Spinal cord (tissue), 9 donors: ENCODE measurements at regions not wholly inside any gene's neighbourhood (a gene's known extent, or its start where the extent isn't known, plus 50 kb on each side); places are given as distances from the start of the nearest gene placed in this dataset.

Experiments used
- DNase-seq, 6 donors: peaks; one replicate each; pipeline versions ENCODE4 v3.0.0 to v3.0.0-alpha.2; 2013 to 2015; ENCODE audit warnings: low spot score in 6 of 6, low read depth in 4 of 6
- H3K27ac ChIP-seq: one replicate; pipeline ENCODE4 v1.5.1; 2013; ENCODE audit warnings: low read depth, low read length, control low read depth
- H3K27me3 ChIP-seq: one replicate; pipeline ENCODE4 v1.6.1; 2013; ENCODE audit warnings: low read length; ENCODE audit not compliant: control insufficient read depth, insufficient read depth
- H3K36me3 ChIP-seq: one replicate; pipeline ENCODE4 v1.6.1; 2013; ENCODE audit warnings: low read length; ENCODE audit not compliant: control insufficient read depth, insufficient read depth
- H3K4me1 ChIP-seq: one replicate; pipeline ENCODE4 v1.6.1; 2013; ENCODE audit warnings: low read length; ENCODE audit not compliant: control insufficient read depth, insufficient read depth
- H3K4me3 ChIP-seq: one replicate; pipeline ENCODE4 v1.5.1; 2013; ENCODE audit warnings: low read depth, low read length, control low read depth
- H3K9me3 ChIP-seq: one replicate; pipeline ENCODE4 v1.6.1; 2013; ENCODE audit warnings: low read length; ENCODE audit not compliant: control insufficient read depth, insufficient read depth
- WGBS: methylation state at CpG from one replicate; pipeline ENCODE4 v1.1.5; 2013; ENCODE audit warnings: missing lambda C conversion rate; ENCODE audit not compliant: insufficient coverage; 5-methylcytosine and 5-hydroxymethylcytosine counted together
- donor health status: healthy.

GRCh38 chr2:48112911-48113680 lies 201.4 kb upstream of the FOXN2 start:
- no peak for DNase-seq
- Histone ChIP-seq H3K36me3 (no peaks in the 10 kb centered on the region), H3K9me3 (no peaks in the 10 kb centered on the region), H3K27ac (no peak overlapping the region), H3K27me3 (no peaks in the 10 kb centered on the region), H3K4me1 (peaks cover 7% of the 10 kb centered on the region), H3K4me3 (no peak overlapping the region)
- 100% methylated on average over 2 of the region's 5 CpGs for WGBS

GRCh38 chr2:48113767-48114166 lies 200.7 kb upstream of the FOXN2 start:
- Histone ChIP-seq H3K36me3 (no peaks in the 10 kb centered on the region), H3K4me3 (no peak overlapping the region), H3K9me3 (no peaks in the 10 kb centered on the region), H3K27me3 (no peaks in the 10 kb centered on the region), H3K4me1 (peaks cover 7% of the 10 kb centered on the region), H3K27ac (no peak overlapping the region)
- no peak for DNase-seq
- WGBS = no CpG with 5 or more reads among the region's 1 CpG

- 83% methylated on average over 1 of the region's 2 CpGs for WGBS
- DNase-seq = no peak
Measured at GRCh38 chr2:48114256-48114655, 200.2 kb upstream of the FOXN2 start.

GRCh38 chr2:48116497-48116896 lies 198.0 kb upstream of the FOXN2 start:
- Histone ChIP-seq H3K27me3 (no peaks in the 10 kb centered on the region), H3K9me3 (no peaks in the 10 kb centered on the region), H3K4me1 (peaks cover 7% of the 10 kb centered on the region)

More at GRCh38 chr2:48114256-48114655, 200.2 kb upstream of the FOXN2 start:
- H3K27ac ChIP-seq = no peak overlapping the region
- peaks cover 7% of the 10 kb centered on the region for H3K4me1 ChIP-seq
- H3K4me3 ChIP-seq = no peak overlapping the region
- no peaks in the 10 kb centered on the region for H3K27me3 ChIP-seq
- H3K36me3 ChIP-seq = no peaks in the 10 kb centered on the region
- H3K9me3 ChIP-seq = no peaks in the 10 kb centered on the region

GRCh38 chr2:48118895-48119294 lies 195.6 kb upstream of the FOXN2 start:
- H3K4me1 ChIP-seq = no peaks in the 10 kb centered on the region
- no peaks in the 10 kb centered on the region for H3K36me3 ChIP-seq
- no peaks in the 10 kb centered on the region for H3K27me3 ChIP-seq
- no peak for DNase-seq
- no peak overlapping the region for H3K27ac ChIP-seq
- WGBS = 92% methylated on average over 3 of the region's 6 CpGs
- no peak overlapping the region for H3K4me3 ChIP-seq
- H3K9me3 ChIP-seq = no peaks in the 10 kb centered on the region

More at GRCh38 chr2:48116497-48116896, 198.0 kb upstream of the FOXN2 start:
- Histone ChIP-seq H3K36me3 (no peaks in the 10 kb centered on the region), H3K4me3 (no peak overlapping the region), H3K27ac (no peak overlapping the region)
- no peak for DNase-seq

- no peak overlapping the region for H3K4me3 ChIP-seq
- H3K36me3 ChIP-seq = no peaks in the 10 kb centered on the region
- no peak overlapping the region for H3K27ac ChIP-seq
- WGBS = no CpG with 5 or more reads among the region's 3 CpGs
- H3K9me3 ChIP-seq = no peaks in the 10 kb centered on the region
- no peaks in the 10 kb centered on the region for H3K4me1 ChIP-seq
- no peak for DNase-seq
- no peaks in the 10 kb centered on the region for H3K27me3 ChIP-seq
Measured at GRCh38 chr2:48120112-48120511, 194.4 kb upstream of the FOXN2 start.

GRCh38 chr2:48120759-48121242 lies 193.7 kb upstream of the FOXN2 start:
- no peaks in the 10 kb centered on the region for H3K4me1 ChIP-seq
- H3K27ac ChIP-seq = no peak overlapping the region
- H3K27me3 ChIP-seq = no peaks in the 10 kb centered on the region
- H3K9me3 ChIP-seq = no peaks in the 10 kb centered on the region
- no CpG with 5 or more reads among the region's 1 CpG for WGBS
- no peaks in the 10 kb centered on the region for H3K36me3 ChIP-seq
- DNase-seq = no peak
- no peak overlapping the region for H3K4me3 ChIP-seq

- DNase-seq = no peak
- no peaks in the 10 kb centered on the region for H3K27me3 ChIP-seq
- WGBS = 100% methylated on average over 1 of the region's 4 CpGs
Measured at GRCh38 chr2:48122166-48122565, 192.3 kb upstream of the FOXN2 start.

GRCh38 chr2:48124592-48124991 lies 189.9 kb upstream of the FOXN2 start:
- H3K4me1 ChIP-seq = no peaks in the 10 kb centered on the region
- 70% methylated on average over 1 of the region's 1 CpG for WGBS
- DNase-seq = no peak

More at GRCh38 chr2:48122166-48122565, 192.3 kb upstream of the FOXN2 start:
- Histone ChIP-seq H3K27ac (no peak overlapping the region), H3K4me3 (no peak overlapping the region), H3K36me3 (no peaks in the 10 kb centered on the region), H3K4me1 (no peaks in the 10 kb centered on the region), H3K9me3 (no peaks in the 10 kb centered on the region)

GRCh38 chr2:48126162-48126561 lies 188.3 kb upstream of the FOXN2 start:
- no peaks in the 10 kb centered on the region for H3K9me3 ChIP-seq
- H3K36me3 ChIP-seq = no peaks in the 10 kb centered on the region
- H3K4me3 ChIP-seq = no peak overlapping the region
- no CpG with 5 or more reads among the region's 3 CpGs for WGBS
- H3K27me3 ChIP-seq = no peaks in the 10 kb centered on the region
- DNase-seq = no peak
- no peaks in the 10 kb centered on the region for H3K4me1 ChIP-seq
- no peak overlapping the region for H3K27ac ChIP-seq

More at GRCh38 chr2:48124592-48124991, 189.9 kb upstream of the FOXN2 start:
- no peaks in the 10 kb centered on the region for H3K36me3 ChIP-seq
- no peaks in the 10 kb centered on the region for H3K9me3 ChIP-seq
- no peak overlapping the region for H3K27ac ChIP-seq
- no peaks in the 10 kb centered on the region for H3K27me3 ChIP-seq
- H3K4me3 ChIP-seq = no peak overlapping the region
